ENCODE measurements at regions not wholly inside any gene's neighbourhood (a gene's known extent, or its start where the extent isn't known, plus 50 kb on each side); places are given as distances from the start of the nearest gene placed in this dataset.

DNA sequence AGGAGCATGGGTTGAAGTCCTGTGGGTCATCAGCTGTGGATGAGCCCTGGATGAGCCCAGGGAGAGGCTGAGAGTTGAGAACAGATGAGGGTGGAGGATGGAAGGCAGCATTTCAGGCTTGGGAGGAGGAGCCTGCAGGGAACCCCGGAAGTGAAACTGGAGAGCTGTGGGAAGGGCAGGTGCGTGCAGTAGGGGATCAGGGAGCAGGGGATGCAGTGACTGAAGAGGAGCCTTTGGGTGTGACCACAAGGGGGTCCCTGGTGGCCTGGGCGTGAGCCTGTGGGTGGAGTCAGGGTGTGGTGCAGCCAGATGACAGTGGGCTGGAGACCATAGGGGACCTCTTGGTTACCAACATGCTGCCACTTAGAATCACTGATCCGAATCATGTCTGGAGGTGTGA lies 115.5 kb downstream of the PAPOLA start:
- DNase-seq (ENCODE audit: low read depth in 4 of 4, low spot score in 1 of 4): no peak

DNA sequence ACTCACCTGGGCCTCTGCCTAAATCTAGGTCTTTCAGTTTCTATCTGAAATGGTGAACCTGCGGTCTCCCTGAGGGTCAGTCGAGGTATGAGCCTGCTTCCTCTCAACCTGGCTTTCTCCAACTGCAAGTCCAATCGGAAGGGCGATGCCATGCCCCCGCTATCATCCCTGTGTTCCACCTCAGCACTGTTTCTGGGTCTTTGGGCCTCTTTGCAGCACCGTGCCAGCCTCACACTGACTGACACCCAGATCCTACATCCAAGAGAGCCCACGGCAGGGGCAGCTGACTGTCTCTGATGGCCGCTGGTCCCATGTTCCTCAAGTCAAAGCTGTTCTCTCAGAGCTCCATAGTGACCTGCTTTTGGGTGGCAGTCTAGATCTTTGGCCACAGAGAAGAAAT lies 120.7 kb downstream of the PAPOLA start:
- no peak for DNase-seq (ENCODE audit: low read depth in 4 of 4, low spot score in 1 of 4)

DNA sequence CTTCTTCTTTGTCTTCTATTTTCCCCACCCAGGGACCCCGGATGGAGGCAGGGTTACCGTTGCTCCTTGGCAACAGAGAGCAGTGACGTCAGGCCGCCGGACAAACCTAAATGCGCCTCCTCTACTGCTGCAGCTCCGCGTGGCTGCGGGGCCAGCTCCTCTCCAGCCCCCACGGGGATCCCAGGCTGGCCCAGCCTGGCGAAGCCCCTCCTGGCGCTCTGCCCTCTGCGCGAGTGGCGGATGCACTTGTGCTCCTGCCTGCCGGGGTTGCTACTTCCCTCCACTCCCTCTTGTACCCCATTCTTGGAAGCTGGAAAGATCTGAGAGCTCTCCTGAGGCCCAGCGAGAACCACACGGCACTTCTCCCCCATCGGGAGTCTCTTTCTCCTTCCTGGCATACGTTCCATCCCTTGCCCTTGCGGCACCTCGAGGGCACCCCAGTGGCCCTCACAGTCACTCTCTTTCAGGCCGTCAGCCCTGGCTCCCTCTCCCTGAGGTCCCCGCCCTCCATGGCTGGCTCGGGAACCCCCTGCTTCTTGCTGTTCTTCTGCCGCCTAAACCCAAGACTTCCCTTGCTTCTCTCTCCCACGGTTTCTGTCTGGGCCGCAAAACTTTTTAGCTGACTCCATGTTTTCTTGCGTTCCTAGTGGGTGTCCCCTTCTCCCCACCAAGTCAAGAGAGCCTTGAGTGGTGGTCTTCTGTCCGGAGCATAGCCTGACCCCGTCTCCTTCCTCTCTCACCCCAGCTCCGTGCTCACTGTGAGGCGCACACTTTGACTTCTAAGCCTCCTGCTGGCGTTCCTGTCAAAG lies 121.7 kb downstream of the PAPOLA start:
- no peak for DNase-seq (ENCODE audit: low read depth in 4 of 4, low spot score in 1 of 4)

GRCh38 chr14:96624661-96625425 lies 122.7 kb downstream of the PAPOLA start:
- DNase-seq (ENCODE audit: low read depth in 4 of 4, low spot score in 1 of 4): no peak

DNA sequence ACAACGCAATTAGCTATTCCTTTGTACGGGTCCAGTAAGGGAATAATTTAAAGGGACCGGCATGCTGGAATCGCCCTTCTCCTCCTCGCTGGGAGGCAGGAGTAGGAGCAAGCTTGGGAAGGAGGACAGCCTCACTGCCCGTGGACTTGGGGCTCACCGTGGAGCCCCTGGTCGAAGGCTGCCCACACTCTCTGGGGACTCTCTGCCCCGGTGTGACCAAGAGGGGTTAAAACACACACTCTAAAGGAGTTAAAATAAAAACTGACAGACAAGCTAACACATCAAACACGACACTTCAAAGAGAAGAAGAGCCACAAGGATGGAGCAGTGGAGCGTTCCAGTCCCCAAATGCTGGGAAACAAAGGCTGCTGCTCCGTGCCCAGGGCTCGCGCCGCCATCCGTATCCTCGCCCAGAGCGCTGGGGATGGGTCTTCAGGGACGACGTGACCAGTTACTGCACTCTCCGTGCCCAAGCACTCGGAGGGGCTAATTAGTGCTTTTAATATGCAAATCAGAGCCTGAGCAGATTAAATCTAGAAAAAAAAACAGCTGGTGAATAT lies 123.3 kb downstream of the PAPOLA start:
- DNase-seq (ENCODE audit: low read depth in 4 of 4, low spot score in 1 of 4): no peak

GRCh38 chr14:96626121-96626768 lies 124.1 kb downstream of the PAPOLA start:
- no peak for DNase-seq (ENCODE audit: low read depth in 4 of 4, low spot score in 1 of 4)

- no peak for DNase-seq (ENCODE audit: low read depth in 4 of 4, low spot score in 1 of 4)
These were observed 124.7 kb downstream of the PAPOLA start for GRCh38 chr14:96626916-96627315.

GRCh38 chr14:96627386-96627785 lies 125.2 kb downstream of the PAPOLA start:
- no peak for DNase-seq (ENCODE audit: low read depth in 4 of 4, low spot score in 1 of 4)

- DNase-seq (ENCODE audit: low read depth in 4 of 4, low spot score in 1 of 4): no peak
These were observed 125.9 kb downstream of the PAPOLA start for GRCh38 chr14:96627811-96628775.

- no peak for DNase-seq (ENCODE audit: low read depth in 4 of 4, low spot score in 1 of 4)
These were observed 126.9 kb downstream of the PAPOLA start for GRCh38 chr14:96629082-96629481.

DNA sequence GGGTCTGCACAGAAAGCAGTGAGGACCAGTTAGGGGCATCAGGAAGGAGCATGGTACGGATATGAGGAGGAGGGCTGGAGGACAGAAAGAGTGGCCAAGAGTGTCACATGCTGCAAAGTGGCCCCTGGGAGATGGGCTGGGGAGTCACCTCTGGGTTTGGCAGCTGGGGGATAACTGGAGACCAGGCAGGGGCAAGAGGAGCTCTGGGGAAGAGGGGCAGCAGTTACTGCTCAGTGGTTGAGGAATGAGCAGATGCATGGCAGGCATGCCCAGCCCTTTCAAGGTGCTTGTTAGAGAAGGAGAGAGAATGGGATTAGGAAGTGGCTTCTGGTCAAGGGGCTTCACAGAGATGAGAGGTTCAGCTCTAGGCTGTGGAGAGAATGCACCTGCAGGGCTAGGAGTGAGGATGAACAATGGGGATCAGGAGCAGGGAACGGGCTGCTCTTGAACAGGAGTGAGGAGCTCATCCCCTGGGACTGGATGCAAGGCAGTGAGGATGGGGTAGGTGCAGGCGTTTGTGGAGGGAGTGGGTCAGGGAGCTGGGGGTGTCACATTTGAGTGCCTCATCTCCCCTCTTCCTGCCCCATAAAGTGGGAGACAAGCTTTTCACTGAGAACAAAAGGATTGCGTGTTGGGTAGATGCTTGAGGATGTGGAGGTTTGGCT lies 127.5 kb downstream of the PAPOLA start:
- no peak for DNase-seq (ENCODE audit: low read depth in 4 of 4, low spot score in 1 of 4)

DNA sequence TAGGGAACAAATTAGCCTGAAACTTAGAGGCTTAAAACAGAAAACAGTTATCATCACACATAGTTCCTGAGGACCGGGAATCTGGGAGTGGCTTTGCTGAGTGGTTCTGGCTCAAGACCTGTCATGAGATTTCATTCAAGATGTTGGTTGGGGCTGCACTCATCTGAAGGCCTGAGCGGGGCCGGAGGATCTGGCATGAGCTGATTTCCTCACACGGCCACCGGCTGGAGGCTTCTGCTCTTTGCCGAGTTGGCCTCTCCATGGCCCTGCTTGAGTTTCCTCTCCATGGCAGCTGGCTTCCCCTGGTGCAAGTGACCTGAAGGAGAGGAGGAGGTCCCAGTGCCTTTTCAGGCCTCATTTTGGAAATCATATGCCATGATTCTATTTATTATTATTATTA lies 128.1 kb downstream of the PAPOLA start:
- DNase-seq (ENCODE audit: low read depth in 4 of 4, low spot score in 1 of 4): no peak

DNA sequence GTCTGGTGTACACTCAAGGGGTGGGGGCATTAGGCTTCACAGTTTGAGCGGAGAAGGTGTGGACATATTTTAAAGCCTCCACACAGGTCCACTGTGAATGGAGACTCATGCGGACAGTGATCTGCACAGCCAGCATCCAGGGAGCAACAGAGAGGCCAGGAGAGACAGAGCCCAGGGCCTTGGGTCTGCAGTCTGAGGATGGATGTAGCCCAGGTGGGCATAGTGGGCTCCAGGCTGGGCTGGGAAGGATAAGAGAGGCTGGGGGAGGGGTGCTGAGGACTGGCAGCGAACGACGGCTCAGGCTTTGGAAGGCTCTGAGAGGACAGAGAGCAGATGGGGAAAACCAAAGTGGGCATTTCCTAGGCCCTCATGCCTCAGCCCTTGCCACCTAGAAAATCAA lies 128.8 kb downstream of the PAPOLA start:
- DNase-seq (ENCODE audit: low read depth in 4 of 4, low spot score in 1 of 4): no peak

GRCh38 chr14:96631621-96632362 lies 129.6 kb downstream of the PAPOLA start:
- DNase-seq (ENCODE audit: low read depth in 4 of 4, low spot score in 1 of 4): no peak

- no peak for DNase-seq (ENCODE audit: low read depth in 4 of 4, low spot score in 1 of 4)
These were observed 130.2 kb downstream of the PAPOLA start for GRCh38 chr14:96632363-96632758.

DNA sequence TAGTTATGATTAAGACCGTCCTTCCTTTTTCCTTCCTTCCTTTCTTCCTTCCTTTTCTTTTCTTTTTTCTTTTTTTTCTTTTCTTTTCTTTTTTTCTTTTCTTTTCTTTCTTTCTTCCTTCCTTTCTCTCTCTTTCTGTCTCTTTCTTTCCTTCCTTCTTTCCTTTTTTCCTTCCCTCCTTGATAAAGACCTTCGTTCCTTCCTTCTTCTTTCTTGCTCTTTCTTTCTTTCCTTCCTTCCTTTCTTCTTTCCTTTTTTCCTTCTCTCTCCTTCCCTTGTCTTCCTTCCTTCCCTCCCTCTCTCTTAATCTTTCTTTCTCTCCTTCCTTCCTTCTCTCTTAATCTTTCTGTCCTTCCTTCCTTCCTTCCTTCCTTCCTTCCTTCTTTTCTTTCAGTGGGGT lies 130.9 kb downstream of the PAPOLA start:
- no peak for DNase-seq (ENCODE audit: low read depth in 4 of 4, low spot score in 1 of 4)

- DNase-seq (ENCODE audit: low read depth in 4 of 4, low spot score in 1 of 4): no peak
These were observed 132.3 kb downstream of the PAPOLA start for GRCh38 chr14:96634481-96634880.

DNA sequence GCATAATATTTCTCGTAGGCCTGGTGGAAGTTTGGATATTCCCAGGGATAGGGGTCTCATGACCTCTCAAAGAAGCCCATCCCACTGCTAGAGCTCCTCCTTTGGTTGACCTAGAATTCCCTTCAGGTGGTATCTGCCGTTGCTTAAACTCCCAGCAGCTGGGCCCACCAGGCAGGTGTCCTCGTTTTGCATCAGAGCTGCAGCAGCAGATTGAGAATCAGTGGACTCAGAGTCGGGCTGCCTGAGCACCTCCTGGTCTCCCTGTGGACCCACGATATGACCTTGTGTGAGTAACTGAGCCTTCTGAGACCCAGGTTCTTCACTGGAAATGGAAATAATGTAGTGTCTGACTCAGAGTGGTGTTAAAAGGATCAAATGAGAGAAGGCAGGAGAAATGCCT lies 132.7 kb downstream of the PAPOLA start:
- DNase-seq (ENCODE audit: low read depth in 4 of 4, low spot score in 1 of 4): no peak

- DNase-seq (ENCODE audit: low read depth in 4 of 4, low spot score in 1 of 4): no peak
These were observed 133.7 kb downstream of the PAPOLA start for GRCh38 chr14:96635850-96636249.

Data from stimulated activated CD4-positive, alpha-beta T cell treated with anti-CD3 and anti-CD28 coated beads, Interleukin-1b, Interleukin-23, amount 100 ng/mL, for 24 hours (primary cell).